ENCODE measurements at regions not wholly inside any gene's neighbourhood (a gene's known extent, or its start where the extent isn't known, plus 50 kb on each side); places are given as distances from the start of the nearest gene placed in this dataset.

- no peak for TF ChIP-seq KDM4A (IDR thresholded peaks at IDR 0.05; ENCODE audit: low read depth, low read length, severe bottlenecking)
- no peak for TF ChIP-seq TAF7 (optimal IDR thresholded peaks at IDR 0.05; ENCODE audit: borderline replicate concordance, low read depth, low read length)
- TF ChIP-seq ASH2L (IDR thresholded peaks at IDR 0.05; ENCODE audit: low read length): no peak
- no peak for TF ChIP-seq PHF8 (conservative IDR thresholded peaks at IDR 0.05; ENCODE audit: low read depth, low read length)
Observed at GRCh38 chr3:23077126-23077525, 126.0 kb upstream of the UBE2E2 start (continued).

Measured in H1 (cell line).